Right cardiac atrium (tissue), 5 donors: ENCODE measurements at regions not wholly inside any gene's neighbourhood (a gene's known extent, or its start where the extent isn't known, plus 50 kb on each side); places are given as distances from the start of the nearest gene placed in this dataset.

Source experiments
- ATAC-seq, 2 donors: fragments of 200-7000 bp; cut with Tn5 transposase; one replicate each; pipeline versions ENCODE4 v1.8.0 to v1.9.1; 2020; ENCODE audit warnings: moderate library complexity in 2 of 2, mild to moderate bottlenecking in 1 of 2
- DNase-seq, 3 donors: peaks; one replicate each; pipeline ENCODE4 v3.0.0-alpha.2; 2020
- H3K27ac ChIP-seq: one replicate; pipeline ENCODE4 v1.5.1; 2013; ENCODE audit warnings: mild to moderate bottlenecking, low read length, control low read depth, moderate library complexity
- H3K27me3 ChIP-seq: one replicate; pipeline ENCODE4 v1.6.1; 2013; ENCODE audit not compliant: control insufficient read depth, insufficient read depth
- H3K4me1 ChIP-seq: one replicate; pipeline ENCODE4 v1.6.1; 2013; ENCODE audit warnings: low read length; ENCODE audit not compliant: control insufficient read depth, insufficient read depth
- H3K4me3 ChIP-seq: one replicate; pipeline ENCODE4 v1.5.1; 2013; ENCODE audit warnings: low read length, control low read depth
- H3K9me3 ChIP-seq: one replicate; pipeline ENCODE4 v1.6.1; 2013; ENCODE audit warnings: low read length; ENCODE audit not compliant: control insufficient read depth
- WGBS: extraction: QIAGEN DNeasy Blood & Tissue Kit; methylation state at CpG from one replicate; pipeline ENCODE4 v1.1.7; 2013; 5-methylcytosine and 5-hydroxymethylcytosine counted together
- intact Hi-C, 4 donors: fragments of 100-400 bp; cut with DNase I; formaldehyde crosslinking; loops; one replicate each; pipeline versions ENCODE4 v1.11.0 to v1.14.0; 2022 to 2023
- donor health status: healthy with polysubstance abuse.
- donor health status: DM: no; HTN: yes; CAD: no.
- donor health status: DM: no; HTN: no; CAD: no.
- donor health status: DM: no; HTN: yes; CAD: no; lungs with severe emphysema.
- donor health status: DM: yes; HTN: yes; CAD: no.

GRCh38 chr2:15844211-15844801 is 96.0 kb upstream of the MYCN start:
- Histone ChIP-seq H3K27ac (no peak overlapping the region), H3K9me3 (no peaks in the 10 kb centered on the region), H3K4me1 (no peaks in the 10 kb centered on the region), H3K27me3 (no peaks in the 10 kb centered on the region), H3K4me3 (no peak overlapping the region)
- no peak for ATAC-seq
- intact Hi-C loops: no loop called here
- no peak for DNase-seq
- 61% methylated on average over 11 of the region's 11 CpGs for WGBS

DNA sequence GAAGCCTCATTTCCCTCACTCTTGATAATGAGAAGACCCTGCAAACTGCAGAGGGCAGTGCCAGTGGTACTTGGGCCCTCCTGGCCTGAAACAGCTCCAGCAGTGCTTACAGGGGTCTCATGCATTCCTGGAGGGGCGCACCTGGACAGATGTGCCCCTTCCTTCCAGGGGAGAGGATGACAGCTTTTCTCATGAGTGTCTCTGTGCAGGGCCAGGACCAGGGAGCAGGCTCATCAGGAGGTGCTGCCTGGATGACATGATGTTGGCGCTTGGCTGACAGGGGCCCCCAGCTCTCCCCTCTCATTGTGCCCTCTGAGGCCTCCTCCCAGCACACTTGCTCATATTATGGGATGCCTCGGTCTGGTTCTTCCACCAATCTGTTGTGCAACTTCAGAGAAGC is 95.1 kb upstream of the MYCN start:
- WGBS: 86% methylated on average over 3 of the region's 3 CpGs
- ATAC-seq: no peak
- no peaks in the 10 kb centered on the region for H3K27me3 ChIP-seq

GRCh38 chr2:15845737-15846405 is 94.5 kb upstream of the MYCN start:
- 88% methylated on average over 10 of the region's 10 CpGs for WGBS
- no peak overlapping the region for H3K27ac ChIP-seq
- no peaks in the 10 kb centered on the region for H3K4me1 ChIP-seq
- no peak overlapping the region for H3K4me3 ChIP-seq
- H3K9me3 ChIP-seq: no peaks in the 10 kb centered on the region
- ATAC-seq (no peak), DNase-seq (no peak)
- intact Hi-C loops: no loop called here
- no peaks in the 10 kb centered on the region for H3K27me3 ChIP-seq

More for the DNA sequence above, 95.1 kb upstream of the MYCN start:
- Histone ChIP-seq H3K27ac (no peak overlapping the region), H3K9me3 (no peaks in the 10 kb centered on the region), H3K4me1 (no peaks in the 10 kb centered on the region), H3K4me3 (no peak overlapping the region)
- DNase-seq: no peak
- intact Hi-C loops: no loop called here

- Histone ChIP-seq H3K27me3 (no peaks in the 10 kb centered on the region), H3K27ac (no peak overlapping the region), H3K4me3 (no peak overlapping the region), H3K9me3 (no peaks in the 10 kb centered on the region), H3K4me1 (no peaks in the 10 kb centered on the region)
- DNase-seq (no peak), ATAC-seq (no peak)
- 93% methylated on average over 8 of the region's 8 CpGs for whole genome bisulfite sequencing
- intact Hi-C loops: no loop called here
Observed at GRCh38 chr2:15846626-15847025, 93.7 kb upstream of the MYCN start.

GRCh38 chr2:15850534-15850933 is 89.8 kb upstream of the MYCN start:
- no peaks in the 10 kb centered on the region for H3K9me3 ChIP-seq
- no peaks in the 10 kb centered on the region for H3K4me1 ChIP-seq
- H3K27ac ChIP-seq: no peak overlapping the region
- WGBS: 96% methylated on average over 1 of the region's 1 CpG
- no peaks in the 10 kb centered on the region for H3K27me3 ChIP-seq
- intact Hi-C loops: no loop called here
- no peak overlapping the region for H3K4me3 ChIP-seq
- no peak for ATAC-seq
- no peak for DNase-seq

DNA sequence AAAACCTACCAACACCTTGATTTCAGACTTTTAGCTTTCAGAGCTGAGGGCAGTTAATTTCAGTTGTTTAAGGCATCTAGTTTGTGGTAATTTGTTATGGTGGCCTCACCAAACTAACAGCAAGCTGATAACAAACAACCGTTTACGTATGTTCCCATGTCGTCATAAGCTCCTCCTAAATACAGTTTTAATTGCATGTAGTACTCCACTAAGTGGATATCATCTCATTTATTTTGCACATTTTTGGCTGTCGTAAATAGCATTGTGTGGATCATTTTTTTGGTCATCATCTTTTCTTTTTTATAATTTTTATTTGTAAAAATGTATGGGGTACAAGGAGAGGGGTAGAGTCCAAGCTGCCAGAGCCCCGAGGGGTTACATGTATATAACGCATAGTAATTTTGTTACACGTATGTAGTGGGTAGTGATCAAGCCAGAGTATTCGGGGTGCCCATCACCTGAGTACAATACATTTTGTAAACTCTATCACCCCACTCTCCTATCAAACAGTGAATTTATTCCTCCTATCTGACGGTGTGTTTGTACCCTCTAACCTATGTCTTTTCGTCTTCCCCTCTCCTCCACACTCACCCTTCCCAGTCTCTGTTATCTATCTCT is 89.2 kb upstream of the MYCN start:
- DNase-seq: no peak
- Histone ChIP-seq H3K27me3 (no peaks in the 10 kb centered on the region), H3K4me1 (no peaks in the 10 kb centered on the region), H3K27ac (no peak overlapping the region), H3K9me3 (no peaks in the 10 kb centered on the region), H3K4me3 (no peak overlapping the region)
- intact Hi-C loops: no loop called here
- no peak for ATAC-seq
- WGBS: 92% methylated on average over 10 of the region's 10 CpGs

- intact Hi-C loops: no loop called here
- no peak overlapping the region for H3K27ac ChIP-seq
- DNase-seq (no peak), ATAC-seq (no peak)
- no peaks in the 10 kb centered on the region for H3K27me3 ChIP-seq
- no peaks in the 10 kb centered on the region for H3K9me3 ChIP-seq
- 58% methylated on average over 2 of the region's 2 CpGs for WGBS
- no peaks in the 10 kb centered on the region for H3K4me1 ChIP-seq
- no peak overlapping the region for H3K4me3 ChIP-seq
Observed at GRCh38 chr2:15852811-15853210, 87.5 kb upstream of the MYCN start.

GRCh38 chr2:15853903-15854302 is 86.4 kb upstream of the MYCN start:
- intact Hi-C loops: no loop called here
- no peaks in the 10 kb centered on the region for H3K27me3 ChIP-seq
- WGBS: 58% methylated on average over 3 of the region's 3 CpGs

DNA sequence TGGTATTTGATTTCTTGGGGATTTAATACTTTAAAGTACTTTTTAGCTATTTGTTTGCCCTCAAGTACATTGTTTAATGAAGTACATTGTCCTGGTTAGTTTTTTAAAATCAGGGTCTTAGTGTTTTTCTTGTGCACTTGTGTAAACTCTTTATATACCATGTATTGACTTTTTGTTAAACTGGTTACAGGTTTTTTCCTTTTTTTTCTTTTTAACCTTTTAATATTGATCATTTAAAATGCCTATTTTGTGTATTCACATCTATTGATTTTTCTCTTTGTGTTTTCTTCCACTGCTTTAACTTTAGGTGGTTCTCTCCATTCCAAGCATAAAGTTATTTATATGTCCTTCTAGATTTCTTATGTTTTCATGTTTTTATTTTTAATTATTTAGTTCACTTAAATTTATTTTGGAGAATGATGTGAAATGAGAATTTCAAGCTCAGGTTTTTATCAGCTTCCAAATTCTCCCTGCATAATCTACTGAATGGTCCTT is 84.5 kb upstream of the MYCN start:
- no peak for DNase-seq
- intact Hi-C loops: no loop called here
- H3K27ac ChIP-seq: no peak overlapping the region
- no peak overlapping the region for H3K4me3 ChIP-seq
- no peaks in the 10 kb centered on the region for H3K4me1 ChIP-seq
- H3K27me3 ChIP-seq: no peaks in the 10 kb centered on the region
- no peak for ATAC-seq
- H3K9me3 ChIP-seq: no peaks in the 10 kb centered on the region

More at GRCh38 chr2:15853903-15854302, 86.4 kb upstream of the MYCN start:
- DNase-seq: no peak
- Histone ChIP-seq H3K4me1 (no peaks in the 10 kb centered on the region), H3K9me3 (no peaks in the 10 kb centered on the region), H3K27ac (no peak overlapping the region), H3K4me3 (no peak overlapping the region)
- ATAC-seq: no peak

DNA sequence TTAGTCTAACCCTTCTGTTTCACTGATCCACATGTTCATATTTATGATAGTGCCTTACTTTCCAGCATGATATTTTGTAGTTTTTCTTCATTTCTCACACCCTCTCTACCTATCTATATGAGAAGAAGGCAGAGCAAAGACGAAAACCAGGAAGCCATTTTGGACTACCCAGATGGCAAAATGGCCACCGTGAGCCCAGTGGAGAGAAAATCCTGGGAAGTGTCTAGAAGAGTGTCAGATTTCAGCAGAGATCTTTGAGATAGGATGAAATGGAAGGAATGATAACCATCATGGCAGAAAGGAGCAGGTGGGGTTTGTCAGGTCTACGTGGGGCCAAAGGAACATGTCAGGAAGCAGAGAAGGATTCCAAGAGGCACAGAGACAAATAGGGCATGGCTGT is 84.0 kb upstream of the MYCN start:
- DNase-seq (no peak), ATAC-seq (no peak)
- no peak overlapping the region for H3K27ac ChIP-seq
- H3K4me3 ChIP-seq: no peak overlapping the region
- intact Hi-C loops: no loop called here
- no peaks in the 10 kb centered on the region for H3K4me1 ChIP-seq
- WGBS: 93% methylated on average over 3 of the region's 3 CpGs
- no peaks in the 10 kb centered on the region for H3K9me3 ChIP-seq
- no peaks in the 10 kb centered on the region for H3K27me3 ChIP-seq

- 87% methylated on average over 6 of the region's 6 CpGs for WGBS
- no peak for ATAC-seq
Observed at GRCh38 chr2:15858466-15858865, 81.9 kb upstream of the MYCN start.

More at GRCh38 chr2:15858466-15858865, 81.9 kb upstream of the MYCN start:
- no peaks in the 10 kb centered on the region for H3K4me1 ChIP-seq
- no peak overlapping the region for H3K27ac ChIP-seq
- no peaks in the 10 kb centered on the region for H3K9me3 ChIP-seq
- H3K27me3 ChIP-seq: no peaks in the 10 kb centered on the region
- no peak for DNase-seq
- intact Hi-C loops: no loop called here
- no peak overlapping the region for H3K4me3 ChIP-seq
